ENCODE measurements at regions not wholly inside any gene's neighbourhood (a gene's known extent, or its start where the extent isn't known, plus 50 kb on each side); places are given as distances from the start of the nearest gene placed in this dataset.

DNA sequence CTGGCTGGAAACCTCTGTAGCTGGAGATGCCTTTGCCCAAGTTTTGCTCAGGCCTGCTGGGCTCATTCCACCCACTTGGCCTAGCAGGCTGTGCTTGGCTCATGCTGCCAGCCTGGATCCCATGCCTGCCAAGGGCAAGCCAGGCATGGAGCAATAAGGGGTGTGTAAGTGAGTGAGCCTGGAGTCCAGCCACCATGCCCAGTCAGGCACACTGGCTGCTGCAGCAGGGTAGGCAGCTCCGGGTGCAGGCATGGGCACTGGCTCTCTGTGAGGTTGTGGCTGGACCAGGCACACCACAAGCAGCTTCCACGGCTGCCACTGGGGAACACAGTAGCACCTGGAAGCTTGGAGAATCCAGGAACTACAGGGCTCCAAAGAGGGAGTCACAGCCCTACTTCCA is 147.7 kb upstream of the HS6ST1 start:
- TF ChIP-seq, protein P1, sequence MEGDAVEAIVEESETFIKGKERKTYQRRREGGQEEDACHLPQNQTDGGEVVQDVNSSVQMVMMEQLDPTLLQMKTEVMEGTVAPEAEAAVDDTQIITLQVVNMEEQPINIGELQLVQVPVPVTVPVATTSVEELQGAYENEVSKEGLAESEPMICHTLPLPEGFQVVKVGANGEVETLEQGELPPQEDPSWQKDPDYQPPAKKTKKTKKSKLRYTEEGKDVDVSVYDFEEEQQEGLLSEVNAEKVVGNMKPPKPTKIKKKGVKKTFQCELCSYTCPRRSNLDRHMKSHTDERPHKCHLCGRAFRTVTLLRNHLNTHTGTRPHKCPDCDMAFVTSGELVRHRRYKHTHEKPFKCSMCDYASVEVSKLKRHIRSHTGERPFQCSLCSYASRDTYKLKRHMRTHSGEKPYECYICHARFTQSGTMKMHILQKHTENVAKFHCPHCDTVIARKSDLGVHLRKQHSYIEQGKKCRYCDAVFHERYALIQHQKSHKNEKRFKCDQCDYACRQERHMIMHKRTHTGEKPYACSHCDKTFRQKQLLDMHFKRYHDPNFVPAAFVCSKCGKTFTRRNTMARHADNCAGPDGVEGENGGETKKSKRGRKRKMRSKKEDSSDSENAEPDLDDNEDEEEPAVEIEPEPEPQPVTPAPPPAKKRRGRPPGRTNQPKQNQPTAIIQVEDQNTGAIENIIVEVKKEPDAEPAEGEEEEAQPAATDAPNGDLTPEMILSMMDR (IDR thresholded peaks at IDR 0.05; ENCODE audit: extremely low read depth in 1 of 2, insufficient read depth in 1 of 2, low read depth in 1 of 2, low read length in 2 of 2): no peak
- TF ChIP-seq EZH2 (IDR thresholded peaks at IDR 0.05; ENCODE audit: borderline replicate concordance, low read depth, low read length, severe bottlenecking) (no peak), POLR2A (IDR thresholded peaks at IDR 0.05; ENCODE audit: low read depth, low read length) (no peak), POLR2AphosphoS5 (IDR thresholded peaks at IDR 0.05; ENCODE audit: insufficient read depth, low read depth, low read length) (no peak), JUN (IDR thresholded peaks at IDR 0.05; ENCODE audit: borderline replicate concordance, insufficient read depth, insufficient read length, low read depth) (no peak), FOS (IDR thresholded peaks at IDR 0.05; ENCODE audit: borderline replicate concordance, insufficient read depth, low read length) (no peak)
- TF ChIP-seq, protein P2, sequence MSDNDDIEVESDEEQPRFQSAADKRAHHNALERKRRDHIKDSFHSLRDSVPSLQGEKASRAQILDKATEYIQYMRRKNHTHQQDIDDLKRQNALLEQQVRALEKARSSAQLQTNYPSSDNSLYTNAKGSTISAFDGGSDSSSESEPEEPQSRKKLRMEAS (IDR thresholded peaks at IDR 0.05; ENCODE audit: insufficient read depth, insufficient read length): no peak
